Endothelial cell of umbilical vein (primary cell): ENCODE measurements at regions not wholly inside any gene's neighbourhood (a gene's known extent, or its start where the extent isn't known, plus 50 kb on each side); places are given as distances from the start of the nearest gene placed in this dataset.

Experiments
- BruUV-seq: library from RNA; stranded (reverse); fragments of 400-500 nt; replicated peaks from 2 replicates; lab custom pipeline; 2021; lab: Mats Ljungman, UMichigan
- CTCF ChIA-PET: fragments of 300-600, 350-600 bp; sonication (Branson Sonifier 250); formaldehyde crosslinking; loops from one replicate; lab custom pipeline; 2021; ENCODE audit warnings: antibody characterized with exemption, inconsistent platforms; lab: Charles Lee
- POLR2A ChIA-PET: fragments of 300-600, 350-600 bp; sonication (Branson Sonifier 250); formaldehyde crosslinking; loops from one replicate; lab custom pipeline; 2021; ENCODE audit warnings: antibody characterized with exemption, inconsistent platforms; lab: Charles Lee
- DNase-seq: peaks from one replicate; pipeline ENCODE4 v3.0.0-alpha.2; 2011; ENCODE audit warnings: low read depth, low spot score
- FAIRE-seq: peaks from 2 replicates; lab custom pipeline; 2011; peaks lifted over from hg19 to GRCh38; lab: Jason Lieb, UNC
- H2AFZ ChIP-seq: 2 replicates; pipeline ENCODE4 v1.6.0; 2012; ENCODE audit warnings: low read depth, low read length, control low read depth, inconsistent platforms
- H3K27ac ChIP-seq: 2 replicates; pipeline ENCODE4 v1.5.1; 2011; ENCODE audit warnings: low read depth, mild to moderate bottlenecking, control low read depth, low read length, moderate library complexity; ENCODE audit not compliant: insufficient read depth
- H3K27me3 ChIP-seq, 2 experiments: 2 replicates each; pipeline versions ENCODE4 v1.6.0 to v1.6.1; 2011; ENCODE audit warnings: low read length in 2 of 2, mixed read lengths in 1 of 2; ENCODE audit not compliant: control insufficient read depth in 2 of 2, insufficient read depth in 2 of 2
- H3K36me3 ChIP-seq, 2 experiments: 2 replicates in 1 of 2; 3 replicates in 1 of 2; pipeline ENCODE4 v1.5.1; 2011; ENCODE audit warnings: low read length in 2 of 2, mild to moderate bottlenecking in 1 of 2, moderate library complexity in 1 of 2; ENCODE audit not compliant: control insufficient read depth in 2 of 2, insufficient read depth in 2 of 2; ENCODE audit errors: extremely low read depth in 1 of 2
- H3K4me1 ChIP-seq: 3 replicates; pipeline ENCODE4 v1.5.1; 2011; ENCODE audit warnings: mild to moderate bottlenecking, low read length; ENCODE audit not compliant: control insufficient read depth, insufficient read depth; ENCODE audit errors: extremely low read depth
- H3K4me2 ChIP-seq: 2 replicates; pipeline ENCODE4 v1.6.1; 2011; ENCODE audit warnings: low read length, control low read depth, mixed read lengths; ENCODE audit not compliant: insufficient read depth
- H3K4me3 ChIP-seq, 3 experiments: fragments of 200-600 bp in 1 of 3; sonication (generic), shearing (Covaris generic) in 1 of 3; replicated peaks in 1 of 3; 2 replicates each; pipeline ENCODE4 v1.5.1; 2011 to 2016; ENCODE audit warnings: control low read depth in 3 of 3, low read length in 3 of 3, mild to moderate bottlenecking in 2 of 3, inconsistent platforms in 1 of 3, low read depth in 1 of 3, moderate library complexity in 1 of 3; ENCODE audit not compliant: insufficient read depth in 1 of 3
- H3K79me2 ChIP-seq: 2 replicates; pipeline ENCODE4 v1.6.0; 2012; ENCODE audit warnings: low read length, inconsistent platforms; ENCODE audit not compliant: control insufficient read depth, insufficient read depth
- H3K9ac ChIP-seq: replicated peaks from 2 replicates; pipeline ENCODE3; 2011; ENCODE audit warnings: low read length, control low read depth; ENCODE audit not compliant: insufficient read depth; ENCODE audit errors: extremely low read depth
- H3K9me1 ChIP-seq: replicated peaks from 3 replicates; pipeline ENCODE4 v1.6.0; 2011; ENCODE audit warnings: mild to moderate bottlenecking, low read length; ENCODE audit not compliant: control insufficient read depth, insufficient read depth; ENCODE audit errors: extremely low read depth
- H3K9me3 ChIP-seq: replicated peaks from 2 replicates; pipeline ENCODE4 v1.5.1; 2012; ENCODE audit warnings: low read length, inconsistent platforms; ENCODE audit not compliant: control insufficient read depth, insufficient read depth
- H4K20me1 ChIP-seq: replicated peaks from 2 replicates; pipeline ENCODE3; 2011; ENCODE audit warnings: mild to moderate bottlenecking, low read length; ENCODE audit not compliant: control insufficient read depth, insufficient read depth; ENCODE audit errors: extremely low read depth
- EZH2 ChIP-seq: IDR thresholded peaks from 2 replicates; pipeline ENCODE4 v1.6.1; 2012; ENCODE audit warnings: borderline replicate concordance, low read depth, mild to moderate bottlenecking, moderate library complexity, low read length, inconsistent platforms; ENCODE audit not compliant: severe bottlenecking
- FOS ChIP-seq: IDR thresholded peaks from 2 replicates; pipeline ENCODE4 v1.6.1; 2011; ENCODE audit warnings: mild to moderate bottlenecking, low read length, moderate library complexity, borderline replicate concordance; ENCODE audit not compliant: insufficient read depth
- GATA2 ChIP-seq: IDR thresholded peaks from 2 replicates; pipeline ENCODE4 v1.7.0; 2011; ENCODE audit warnings: low read depth, mild to moderate bottlenecking, moderate library complexity, mixed read lengths, low read length; ENCODE audit not compliant: insufficient read length, insufficient read depth
- JUN ChIP-seq: IDR thresholded peaks from 2 replicates; pipeline ENCODE4 v1.6.1; 2011; ENCODE audit warnings: borderline replicate concordance, low read depth; ENCODE audit not compliant: insufficient read length, insufficient read depth
- MYC ChIP-seq: IDR thresholded peaks from one replicate; pipeline ENCODE4 v1.6.1; 2011; ENCODE audit warnings: mild to moderate bottlenecking, low read depth, low read length
- POLR2A ChIP-seq: IDR thresholded peaks from 2 replicates; pipeline ENCODE4 v1.6.1; 2012; ENCODE audit warnings: low read depth, mild to moderate bottlenecking, control low read depth, low read length
- dilution Hi-C: fragments of 300-500 bp; cut with MboI; formaldehyde crosslinking; loops from one replicate; pipeline ENCODE4 v1.15.0; 2019; ENCODE audit warnings: low sequenced_read_pairs; ENCODE audit not compliant: extremely low pct_ligation_motif_present
- intact Hi-C: fragments of 100-400 bp; cut with micrococcal nuclease; formaldehyde crosslinking; loops from one replicate; pipeline ENCODE4 v1.10.0; 2022
- TF ChIP-seq, protein P1 (sequence below), 2 donors: IDR thresholded peaks; 1 replicate in 1 of 2; 2 replicates in 1 of 2; pipeline ENCODE4 v1.5.1; 2011; ENCODE audit warnings: low read length in 2 of 2, mild to moderate bottlenecking in 2 of 2, moderate library complexity in 2 of 2, control low read depth in 1 of 2, inconsistent platforms in 1 of 2, low read depth in 1 of 2; ENCODE audit not compliant: insufficient read depth in 1 of 2; ENCODE audit errors: extremely low read depth in 1 of 2
- TF ChIP-seq, protein P2 (sequence below): IDR thresholded peaks from 2 replicates; pipeline ENCODE4 v1.6.1; 2011; ENCODE audit not compliant: insufficient read depth, insufficient read length

DNA sequence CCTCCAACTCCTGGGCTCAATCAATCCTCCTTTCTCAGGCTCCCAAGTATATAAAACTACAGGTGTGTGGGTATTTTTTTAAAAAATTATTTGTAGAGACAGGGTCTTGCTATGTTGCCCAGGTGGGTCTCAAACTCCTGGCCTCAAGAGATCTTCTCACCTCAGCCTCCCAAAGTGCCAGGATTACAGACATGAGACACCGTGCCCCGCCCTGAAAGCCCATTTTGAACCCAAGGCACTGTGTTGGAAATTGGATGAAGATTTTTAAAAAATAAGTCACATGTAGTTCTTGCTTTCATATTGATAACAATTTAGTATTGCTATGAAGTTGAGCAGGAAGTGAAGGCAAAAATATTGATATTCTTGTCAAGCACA is 472.5 kb upstream of the TNP1 start:
- dilution Hi-C loops (no loop called here), intact Hi-C loops (no loop called here)
- CTCF ChIA-PET, result no interaction called here

More for the DNA sequence above, 472.5 kb upstream of the TNP1 start:
- H3K4me1 ChIP-seq, result peaks cover 3% of the 10 kb centered on the region
- no peaks in the 10 kb centered on the region for H4K20me1 ChIP-seq
- no peak for DNase-seq
- BruUV-seq, result no TSS peak
- H3K4me3 ChIP-seq, result no peak overlapping the region
- POLR2A ChIA-PET, result no interaction called here
- H3K9me3 ChIP-seq, result no peaks in the 10 kb centered on the region
- FAIRE-seq, result no peak
- no peaks in the 10 kb centered on the region for H3K9me1 ChIP-seq
- H2AFZ ChIP-seq, result no peak overlapping the region
- no peak overlapping the region for H3K4me2 ChIP-seq
- no peaks in the 10 kb centered on the region for H3K36me3 ChIP-seq
- TF ChIP-seq, protein P1, sequence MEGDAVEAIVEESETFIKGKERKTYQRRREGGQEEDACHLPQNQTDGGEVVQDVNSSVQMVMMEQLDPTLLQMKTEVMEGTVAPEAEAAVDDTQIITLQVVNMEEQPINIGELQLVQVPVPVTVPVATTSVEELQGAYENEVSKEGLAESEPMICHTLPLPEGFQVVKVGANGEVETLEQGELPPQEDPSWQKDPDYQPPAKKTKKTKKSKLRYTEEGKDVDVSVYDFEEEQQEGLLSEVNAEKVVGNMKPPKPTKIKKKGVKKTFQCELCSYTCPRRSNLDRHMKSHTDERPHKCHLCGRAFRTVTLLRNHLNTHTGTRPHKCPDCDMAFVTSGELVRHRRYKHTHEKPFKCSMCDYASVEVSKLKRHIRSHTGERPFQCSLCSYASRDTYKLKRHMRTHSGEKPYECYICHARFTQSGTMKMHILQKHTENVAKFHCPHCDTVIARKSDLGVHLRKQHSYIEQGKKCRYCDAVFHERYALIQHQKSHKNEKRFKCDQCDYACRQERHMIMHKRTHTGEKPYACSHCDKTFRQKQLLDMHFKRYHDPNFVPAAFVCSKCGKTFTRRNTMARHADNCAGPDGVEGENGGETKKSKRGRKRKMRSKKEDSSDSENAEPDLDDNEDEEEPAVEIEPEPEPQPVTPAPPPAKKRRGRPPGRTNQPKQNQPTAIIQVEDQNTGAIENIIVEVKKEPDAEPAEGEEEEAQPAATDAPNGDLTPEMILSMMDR (IDR thresholded peaks at IDR 0.05; ENCODE audit: extremely low read depth in 1 of 2, insufficient read depth in 1 of 2, low read depth in 1 of 2, low read length in 2 of 2), result no peak
- TF ChIP-seq POLR2A (no peak), FOS (no peak), GATA2 (no peak), EZH2 (no peak), MYC (no peak), JUN (no peak)
- TF ChIP-seq, protein P2, sequence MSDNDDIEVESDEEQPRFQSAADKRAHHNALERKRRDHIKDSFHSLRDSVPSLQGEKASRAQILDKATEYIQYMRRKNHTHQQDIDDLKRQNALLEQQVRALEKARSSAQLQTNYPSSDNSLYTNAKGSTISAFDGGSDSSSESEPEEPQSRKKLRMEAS, result no peak
- H3K79me2 ChIP-seq, result no peaks in the 10 kb centered on the region
- no peak overlapping the region for H3K27ac ChIP-seq
- no peaks in the 10 kb centered on the region for H3K27me3 ChIP-seq
- H3K9ac ChIP-seq, result no peak overlapping the region
